ENCODE measurements at regions not wholly inside any gene's neighbourhood (a gene's known extent, or its start where the extent isn't known, plus 50 kb on each side); places are given as distances from the start of the nearest gene placed in this dataset.

GRCh38 chr13:72437458-72437857 is 290.0 kb downstream of the MZT1 start:
- Histone ChIP-seq H3K27me3 (ENCODE audit: control insufficient read depth, insufficient read depth, low read length) (no peaks in the 10 kb centered on the region), H3K4me1 (ENCODE audit: control insufficient read depth, insufficient read depth, low read length) (peaks cover 6% of the 10 kb centered on the region), H3K9ac (ENCODE audit: low read depth, low read length) (peak overlapping the region; percentile 15), H3K4me2 (ENCODE audit: low read length) (peak overlapping the region; percentile 5), H3K36me3 (ENCODE audit: insufficient read depth, low read length) (no peaks in the 10 kb centered on the region), H3K4me3 (ENCODE audit: low read length) (no peak overlapping the region), H3K9me3 (replicated peaks; ENCODE audit: low read length) (no peaks in the 10 kb centered on the region)

GRCh38 chr13:72435251-72435650 is 292.2 kb downstream of the MZT1 start:
- peaks cover 6% of the 10 kb centered on the region for H3K4me1 ChIP-seq (ENCODE audit: control insufficient read depth, insufficient read depth, low read length)
- H3K4me2 ChIP-seq (ENCODE audit: low read length) = no peak overlapping the region
- no peak overlapping the region for H3K9ac ChIP-seq (ENCODE audit: low read depth, low read length)
- no peaks in the 10 kb centered on the region for H3K36me3 ChIP-seq (ENCODE audit: insufficient read depth, low read length)
- no peaks in the 10 kb centered on the region for H3K27me3 ChIP-seq (ENCODE audit: control insufficient read depth, insufficient read depth, low read length)
- no peak overlapping the region for H3K4me3 ChIP-seq (ENCODE audit: low read length)
- H3K9me3 ChIP-seq (replicated peaks; ENCODE audit: low read length) = no peaks in the 10 kb centered on the region

GRCh38 chr13:72431981-72432682 is 295.3 kb downstream of the MZT1 start:
- Histone ChIP-seq H3K36me3 (ENCODE audit: insufficient read depth, low read length) (no peaks in the 10 kb centered on the region), H3K4me3 (ENCODE audit: low read length) (no peak overlapping the region), H3K4me2 (ENCODE audit: low read length) (no peak overlapping the region), H3K27me3 (ENCODE audit: control insufficient read depth, insufficient read depth, low read length) (no peaks in the 10 kb centered on the region), H3K4me1 (ENCODE audit: control insufficient read depth, insufficient read depth, low read length) (peaks cover 3% of the 10 kb centered on the region), H3K9me3 (replicated peaks; ENCODE audit: low read length) (no peaks in the 10 kb centered on the region), H3K9ac (ENCODE audit: low read depth, low read length) (no peak overlapping the region)

- Histone ChIP-seq H3K4me1 (ENCODE audit: control insufficient read depth, insufficient read depth, low read length) (no peaks in the 10 kb centered on the region), H3K9ac (ENCODE audit: low read depth, low read length) (no peak overlapping the region), H3K27me3 (ENCODE audit: control insufficient read depth, insufficient read depth, low read length) (no peaks in the 10 kb centered on the region), H3K4me3 (ENCODE audit: low read length) (no peak overlapping the region), H3K36me3 (ENCODE audit: insufficient read depth, low read length) (no peaks in the 10 kb centered on the region), H3K9me3 (replicated peaks; ENCODE audit: low read length) (no peaks in the 10 kb centered on the region), H3K4me2 (ENCODE audit: low read length) (no peak overlapping the region)
These were observed 296.5 kb downstream of the MZT1 start for GRCh38 chr13:72430923-72431322.

- Histone ChIP-seq H3K4me3 (ENCODE audit: low read length) (no peak overlapping the region), H3K9ac (ENCODE audit: low read depth, low read length) (no peak overlapping the region), H3K9me3 (replicated peaks; ENCODE audit: low read length) (no peaks in the 10 kb centered on the region), H3K27me3 (ENCODE audit: control insufficient read depth, insufficient read depth, low read length) (no peaks in the 10 kb centered on the region), H3K4me1 (ENCODE audit: control insufficient read depth, insufficient read depth, low read length) (no peaks in the 10 kb centered on the region), H3K36me3 (ENCODE audit: insufficient read depth, low read length) (no peaks in the 10 kb centered on the region), H3K4me2 (ENCODE audit: low read length) (no peak overlapping the region)
These were observed 299.5 kb downstream of the MZT1 start for GRCh38 chr13:72427757-72428528.

GRCh38 chr13:72424059-72424458 is 303.4 kb downstream of the MZT1 start:
- no peak overlapping the region for H3K9ac ChIP-seq (ENCODE audit: low read depth, low read length)
- H3K27me3 ChIP-seq (ENCODE audit: control insufficient read depth, insufficient read depth, low read length) = no peaks in the 10 kb centered on the region
- no peak overlapping the region for H3K4me2 ChIP-seq (ENCODE audit: low read length)
- no peaks in the 10 kb centered on the region for H3K9me3 ChIP-seq (replicated peaks; ENCODE audit: low read length)
- no peak overlapping the region for H3K4me3 ChIP-seq (ENCODE audit: low read length)
- no peaks in the 10 kb centered on the region for H3K4me1 ChIP-seq (ENCODE audit: control insufficient read depth, insufficient read depth, low read length)
- no peaks in the 10 kb centered on the region for H3K36me3 ChIP-seq (ENCODE audit: insufficient read depth, low read length)

- Histone ChIP-seq H3K36me3 (ENCODE audit: insufficient read depth, low read length) (no peaks in the 10 kb centered on the region), H3K4me1 (ENCODE audit: control insufficient read depth, insufficient read depth, low read length) (no peaks in the 10 kb centered on the region), H3K4me3 (ENCODE audit: low read length) (no peak overlapping the region)
These were observed 311.6 kb downstream of the MZT1 start for GRCh38 chr13:72415817-72416216.

GRCh38 chr13:72412481-72412880 is 314.9 kb downstream of the MZT1 start:
- Histone ChIP-seq H3K36me3 (ENCODE audit: insufficient read depth, low read length) (no peaks in the 10 kb centered on the region), H3K9me3 (replicated peaks; ENCODE audit: low read length) (no peaks in the 10 kb centered on the region), H3K27me3 (ENCODE audit: control insufficient read depth, insufficient read depth, low read length) (no peaks in the 10 kb centered on the region), H3K9ac (ENCODE audit: low read depth, low read length) (no peak overlapping the region), H3K4me1 (ENCODE audit: control insufficient read depth, insufficient read depth, low read length) (no peaks in the 10 kb centered on the region), H3K4me2 (ENCODE audit: low read length) (no peak overlapping the region), H3K4me3 (ENCODE audit: low read length) (no peak overlapping the region)

More at GRCh38 chr13:72415817-72416216, 311.6 kb downstream of the MZT1 start:
- no peaks in the 10 kb centered on the region for H3K9me3 ChIP-seq (replicated peaks; ENCODE audit: low read length)
- no peak overlapping the region for H3K9ac ChIP-seq (ENCODE audit: low read depth, low read length)
- H3K27me3 ChIP-seq (ENCODE audit: control insufficient read depth, insufficient read depth, low read length) = no peaks in the 10 kb centered on the region
- no peak overlapping the region for H3K4me2 ChIP-seq (ENCODE audit: low read length)

GRCh38 chr13:72405441-72405840 is 322.0 kb downstream of the MZT1 start:
- H3K27me3 ChIP-seq (ENCODE audit: control insufficient read depth, insufficient read depth, low read length) = no peaks in the 10 kb centered on the region
- H3K9me3 ChIP-seq (replicated peaks; ENCODE audit: low read length) = no peaks in the 10 kb centered on the region
- H3K4me2 ChIP-seq (ENCODE audit: low read length) = no peak overlapping the region
- no peak overlapping the region for H3K9ac ChIP-seq (ENCODE audit: low read depth, low read length)
- H3K4me3 ChIP-seq (ENCODE audit: low read length) = no peak overlapping the region
- H3K4me1 ChIP-seq (ENCODE audit: control insufficient read depth, insufficient read depth, low read length) = no peaks in the 10 kb centered on the region
- H3K36me3 ChIP-seq (ENCODE audit: insufficient read depth, low read length) = no peaks in the 10 kb centered on the region

GRCh38 chr13:72403396-72404010 is 323.9 kb downstream of the MZT1 start:
- Histone ChIP-seq H3K4me2 (ENCODE audit: low read length) (no peak overlapping the region), H3K4me1 (ENCODE audit: control insufficient read depth, insufficient read depth, low read length) (no peaks in the 10 kb centered on the region), H3K27me3 (ENCODE audit: control insufficient read depth, insufficient read depth, low read length) (no peaks in the 10 kb centered on the region), H3K9ac (ENCODE audit: low read depth, low read length) (no peak overlapping the region), H3K9me3 (replicated peaks; ENCODE audit: low read length) (no peaks in the 10 kb centered on the region), H3K4me3 (ENCODE audit: low read length) (no peak overlapping the region), H3K36me3 (ENCODE audit: insufficient read depth, low read length) (no peaks in the 10 kb centered on the region)

- H3K4me1 ChIP-seq (ENCODE audit: control insufficient read depth, insufficient read depth, low read length) = no peaks in the 10 kb centered on the region
- H3K9ac ChIP-seq (ENCODE audit: low read depth, low read length) = no peak overlapping the region
- no peaks in the 10 kb centered on the region for H3K9me3 ChIP-seq (replicated peaks; ENCODE audit: low read length)
- no peak overlapping the region for H3K4me3 ChIP-seq (ENCODE audit: low read length)
- no peaks in the 10 kb centered on the region for H3K27me3 ChIP-seq (ENCODE audit: control insufficient read depth, insufficient read depth, low read length)
- H3K36me3 ChIP-seq (ENCODE audit: insufficient read depth, low read length) = no peaks in the 10 kb centered on the region
- no peak overlapping the region for H3K4me2 ChIP-seq (ENCODE audit: low read length)
These were observed 326.6 kb downstream of the MZT1 start for GRCh38 chr13:72400856-72401255.
